HepG2 (cell line): ENCODE measurements at regions not wholly inside any gene's neighbourhood (a gene's known extent, or its start where the extent isn't known, plus 50 kb on each side); places are given as distances from the start of the nearest gene placed in this dataset.
A peak's percentile ranks its signal among the peaks of the same experiment; 100 is the strongest.

Experiments used
- ATAC-seq: fragments of 200-7000 bp; cut with Tn5 transposase; 3 replicates; pipeline ENCODE4 v1.9.1; 2020; ENCODE audit warnings: mild to moderate bottlenecking, moderate library complexity
- BruUV-seq: library from RNA; stranded (reverse); fragments of 400-500 nt; replicated peaks from 2 replicates; lab custom pipeline; 2021; lab: Mats Ljungman, UMichigan
- CTCF ChIA-PET: fragments of 300-600 bp; formaldehyde crosslinking; extraction: SDS; loops from one replicate; lab custom pipeline; 2021; ENCODE audit warnings: low total read pairs, inconsistent platforms, low intra/inter-chr PET ratio; lab: Yijun Ruan, JAX
- POLR2A ChIA-PET: fragments of 350-600 bp; sonication (Branson Sonifier 250); formaldehyde crosslinking; loops from one replicate; lab custom pipeline; 2020; ENCODE audit warnings: antibody characterized with exemption, inconsistent platforms; lab: Yijun Ruan, JAX
- DNase-seq: peaks from one replicate; pipeline ENCODE4 v3.0.0-alpha.2; 2015; ENCODE audit warnings: low spot score
- FAIRE-seq: peaks from 3 replicates; lab custom pipeline; 2011; peaks lifted over from hg19 to GRCh38; lab: Jason Lieb, UNC
- H2AFZ ChIP-seq: one replicate; pipeline ENCODE4 v1.6.1; 2011; ENCODE audit warnings: low read length, inconsistent platforms
- H3K27ac ChIP-seq: fragments of 300-600 bp; 3 replicates; pipeline ENCODE4 v1.8.0; 2011; ENCODE audit warnings: mixed run types, mild to moderate bottlenecking, mixed read lengths, low read length, inconsistent platforms; ENCODE audit not compliant: insufficient read depth; ENCODE audit errors: extremely low read length
- H3K27me3 ChIP-seq, 2 experiments: fragments of 200-600 bp in 1 of 2; 2 replicates in 1 of 2; 3 replicates in 1 of 2; pipeline versions ENCODE4 v1.6.0 to v1.8.0; 2011; ENCODE audit warnings: low read length in 2 of 2, mild to moderate bottlenecking in 2 of 2, moderate library complexity in 2 of 2, inconsistent platforms in 1 of 2; ENCODE audit not compliant: insufficient read depth in 2 of 2, control insufficient read depth in 1 of 2
- H3K36me3 ChIP-seq, 2 experiments: fragments of 200-600 bp in 1 of 2; replicated peaks in 1 of 2; 2 replicates in 1 of 2; 3 replicates in 1 of 2; pipeline versions ENCODE4 v1.5.1 to v1.8.0; 2011; ENCODE audit warnings: low read length in 2 of 2, inconsistent platforms in 1 of 2; ENCODE audit not compliant: insufficient read depth in 2 of 2, control insufficient read depth in 1 of 2
- H3K4me1 ChIP-seq: 2 replicates; pipeline ENCODE4 v1.5.1; 2012; ENCODE audit warnings: low read length, inconsistent platforms; ENCODE audit not compliant: insufficient read depth
- H3K4me2 ChIP-seq: 2 replicates; pipeline ENCODE4 v1.6.0; 2011; ENCODE audit warnings: low read depth, low read length, inconsistent platforms
- H3K4me3 ChIP-seq, 3 experiments: fragments of 200-600 bp in 1 of 3; sonication (generic), shearing (Covaris generic) in 1 of 3; replicated peaks in 1 of 3; 2 replicates each; pipeline ENCODE4 v1.5.1; 2011 to 2016; ENCODE audit warnings: low read length in 3 of 3, inconsistent platforms in 2 of 3, low read depth in 2 of 3, mild to moderate bottlenecking in 2 of 3, control low read depth in 1 of 3, mixed read lengths in 1 of 3; ENCODE audit not compliant: insufficient read depth in 1 of 3
- H3K79me2 ChIP-seq: one replicate; pipeline ENCODE4 v1.6.1; 2011; ENCODE audit warnings: low read length, inconsistent platforms; ENCODE audit not compliant: insufficient read depth
- H3K9ac ChIP-seq: 2 replicates; pipeline ENCODE4 v1.6.0; 2011; ENCODE audit warnings: mild to moderate bottlenecking, low read depth, low read length, inconsistent platforms; ENCODE audit not compliant: insufficient read depth
- H3K9me3 ChIP-seq: 2 replicates; pipeline ENCODE4 v1.5.1; 2012; ENCODE audit warnings: mild to moderate bottlenecking, low read length
- H4K20me1 ChIP-seq: 2 replicates; pipeline ENCODE4 v1.6.0; 2011; ENCODE audit warnings: inconsistent platforms, mild to moderate bottlenecking, low read length, moderate library complexity; ENCODE audit not compliant: insufficient read depth
- HNF4A ChIP-seq: sonication (generic); formaldehyde crosslinking; IDR thresholded peaks from 2 replicates; pipeline ENCODE4 v1.4.0; 2020; ENCODE audit warnings: missing genetic modification reagents
- MAFF ChIP-seq: IDR thresholded peaks from 2 replicates; pipeline ENCODE4 v1.6.1; 2011; ENCODE audit warnings: low read depth, low read length, improper control_type of control experiment
- MAFK ChIP-seq, 2 experiments: IDR thresholded peaks in 1 of 2; conservative IDR thresholded peaks in 1 of 2; 2 replicates each; pipeline ENCODE4 v1.6.1; 2011; ENCODE audit warnings: improper control_type of control experiment in 2 of 2, low read length in 2 of 2
- POGZ ChIP-seq: sonication (generic); formaldehyde crosslinking; IDR thresholded peaks from 2 replicates; pipeline ENCODE4 v1.4.0; 2020; ENCODE audit warnings: mild to moderate bottlenecking, missing genetic modification reagents
- SOX13 ChIP-seq, 3 experiments: fragments of 450-650 bp in 1 of 3; sonication (generic) in 1 of 3; formaldehyde crosslinking in 1 of 3; IDR thresholded peaks in 2 of 3; conservative IDR thresholded peaks in 1 of 3; 2 replicates each; pipeline versions ENCODE4 v1.5.0 to v1.6.1; 2016 to 2020; ENCODE audit warnings: antibody characterized with exemption in 1 of 3, mild to moderate bottlenecking in 1 of 3, missing compliant biosample characterization in 1 of 3, missing genetic modification reagents in 1 of 3, moderate library complexity in 1 of 3
- SOX6 ChIP-seq, 2 experiments: fragments of 450-650 bp in 1 of 2; sonication (generic) in 1 of 2; formaldehyde crosslinking in 1 of 2; IDR thresholded peaks; 2 replicates each; pipeline versions ENCODE4 v1.4.0 to v1.6.1; 2017 to 2020; ENCODE audit warnings: antibody characterized with exemption in 1 of 2, mild to moderate bottlenecking in 1 of 2, missing genetic modification reagents in 1 of 2
- ZMYM4 ChIP-seq: sonication (generic); formaldehyde crosslinking; IDR thresholded peaks from 2 replicates; pipeline ENCODE4 v1.8.1; 2023; ENCODE audit warnings: mild to moderate bottlenecking, missing genetic modification reagents
- ZNF101 ChIP-seq: sonication (generic); formaldehyde crosslinking; IDR thresholded peaks from 2 replicates; pipeline ENCODE4 v1.4.0; 2020; ENCODE audit warnings: mild to moderate bottlenecking, low read depth, missing genetic modification reagents, borderline replicate concordance
- ZNF253 ChIP-seq: sonication (generic); formaldehyde crosslinking; IDR thresholded peaks from 2 replicates; pipeline ENCODE4 v1.8.0; 2022; ENCODE audit warnings: mild to moderate bottlenecking, missing genetic modification reagents, borderline replicate concordance
- ZNF34 ChIP-seq: sonication (generic); formaldehyde crosslinking; IDR thresholded peaks from 2 replicates; pipeline ENCODE4 v1.4.0; 2020; ENCODE audit warnings: mild to moderate bottlenecking, missing genetic modification reagents, borderline replicate concordance
- ZNF44 ChIP-seq: sonication (generic); formaldehyde crosslinking; IDR thresholded peaks from 2 replicates; pipeline ENCODE4 v1.5.1; 2020; ENCODE audit warnings: mild to moderate bottlenecking, missing genetic modification reagents
- WGBS: methylation state at CpG from one replicate; pipeline ENCODE4 v1.1.6; 2017; ENCODE audit warnings: low lambda C conversion rate; 5-methylcytosine and 5-hydroxymethylcytosine counted together
- in situ Hi-C: cut with HindIII; loops from 2 replicates; pipeline ENCODE4 v1.10.0; 2017; ENCODE audit warnings: low pct_unique_long_range_greater_than_20kb; ENCODE audit not compliant: extremely low pct_ligation_motif_present
- intact Hi-C: fragments of 100-400 bp; cut with micrococcal nuclease; formaldehyde crosslinking; loops from one replicate; pipeline ENCODE4 v1.10.0; 2022; ENCODE audit not compliant: unreplicated experiment
- TF ChIP-seq, protein P1 (sequence below): sonication (generic); formaldehyde crosslinking; IDR thresholded peaks from 2 replicates; pipeline ENCODE4; 2020; ENCODE audit warnings: missing genetic modification reagents, mild to moderate bottlenecking, borderline replicate concordance
- TF ChIP-seq, protein P2 (sequence below): sonication (generic); formaldehyde crosslinking; IDR thresholded peaks from 2 replicates; pipeline ENCODE4 v1.9.0; 2022; ENCODE audit warnings: missing genetic modification reagents, mild to moderate bottlenecking, borderline replicate concordance

DNA sequence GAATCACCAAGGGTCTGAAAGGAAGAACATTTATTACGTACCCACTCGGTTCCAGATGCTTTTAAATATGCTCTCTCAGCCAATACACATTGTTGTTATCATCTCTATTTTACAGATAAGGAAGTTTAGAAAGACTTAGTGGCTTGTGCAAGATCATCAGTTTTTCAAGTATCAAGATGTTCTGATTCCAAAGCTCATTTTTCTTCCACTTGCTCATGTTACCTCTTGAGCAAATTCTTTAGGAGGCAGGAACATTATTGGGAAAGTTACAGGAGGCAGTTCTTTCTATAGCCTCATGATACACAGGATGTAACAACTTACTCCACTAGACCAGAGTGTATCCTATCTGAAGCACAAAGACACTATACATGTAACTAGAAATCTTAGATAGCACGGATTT is 65.0 kb upstream of the MMADHC start:
- no peak for DNase-seq
- H3K9me3 ChIP-seq: peaks cover 14% of the 10 kb centered on the region
- H3K4me1 ChIP-seq: peaks cover 9% of the 10 kb centered on the region
- BruUV-seq: no TSS peak
- no peaks in the 10 kb centered on the region for H3K36me3 ChIP-seq
- ChIA-PET POLR2A (no interaction called here), CTCF (no interaction called here)
- in situ Hi-C loops (no loop called here), intact Hi-C loops (no loop called here)
- no peaks in the 10 kb centered on the region for H3K79me2 ChIP-seq
- no peak overlapping the region for H2AFZ ChIP-seq
- no peak overlapping the region for H3K4me3 ChIP-seq
- FAIRE-seq: no peak
- ATAC-seq: no peak
- no peaks in the 10 kb centered on the region for H3K27me3 ChIP-seq
- WGBS: 86% methylated on average over 3 of the region's 3 CpGs
- H3K27ac ChIP-seq: no peak overlapping the region
- no peak overlapping the region for H3K9ac ChIP-seq
- peak; percentile 42; the same call in 1 of the 2 replicates for TF ChIP-seq MAFF
- peak; percentile 36 to 67; a peak in 3 of 4 replicates for TF ChIP-seq MAFK (conservative IDR thresholded peaks at IDR 0.05 in 1 of 2, IDR thresholded peaks at IDR 0.05 in 1 of 2; ENCODE audit: low read length in 2 of 2)
- TF ChIP-seq ZNF44 (CRISPR knock-in tag): no peak
- TF ChIP-seq, protein P1, sequence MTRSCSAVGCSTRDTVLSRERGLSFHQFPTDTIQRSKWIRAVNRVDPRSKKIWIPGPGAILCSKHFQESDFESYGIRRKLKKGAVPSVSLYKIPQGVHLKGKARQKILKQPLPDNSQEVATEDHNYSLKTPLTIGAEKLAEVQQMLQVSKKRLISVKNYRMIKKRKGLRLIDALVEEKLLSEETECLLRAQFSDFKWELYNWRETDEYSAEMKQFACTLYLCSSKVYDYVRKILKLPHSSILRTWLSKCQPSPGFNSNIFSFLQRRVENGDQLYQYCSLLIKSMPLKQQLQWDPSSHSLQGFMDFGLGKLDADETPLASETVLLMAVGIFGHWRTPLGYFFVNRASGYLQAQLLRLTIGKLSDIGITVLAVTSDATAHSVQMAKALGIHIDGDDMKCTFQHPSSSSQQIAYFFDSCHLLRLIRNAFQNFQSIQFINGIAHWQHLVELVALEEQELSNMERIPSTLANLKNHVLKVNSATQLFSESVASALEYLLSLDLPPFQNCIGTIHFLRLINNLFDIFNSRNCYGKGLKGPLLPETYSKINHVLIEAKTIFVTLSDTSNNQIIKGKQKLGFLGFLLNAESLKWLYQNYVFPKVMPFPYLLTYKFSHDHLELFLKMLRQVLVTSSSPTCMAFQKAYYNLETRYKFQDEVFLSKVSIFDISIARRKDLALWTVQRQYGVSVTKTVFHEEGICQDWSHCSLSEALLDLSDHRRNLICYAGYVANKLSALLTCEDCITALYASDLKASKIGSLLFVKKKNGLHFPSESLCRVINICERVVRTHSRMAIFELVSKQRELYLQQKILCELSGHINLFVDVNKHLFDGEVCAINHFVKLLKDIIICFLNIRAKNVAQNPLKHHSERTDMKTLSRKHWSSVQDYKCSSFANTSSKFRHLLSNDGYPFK (CRISPR knock-in tag): no peak
- TF ChIP-seq, all 625 proteins: peak for 2
- Histone ChIP-seq H4K20me1 (no peaks in the 10 kb centered on the region), H3K4me2 (no peak overlapping the region)

DNA sequence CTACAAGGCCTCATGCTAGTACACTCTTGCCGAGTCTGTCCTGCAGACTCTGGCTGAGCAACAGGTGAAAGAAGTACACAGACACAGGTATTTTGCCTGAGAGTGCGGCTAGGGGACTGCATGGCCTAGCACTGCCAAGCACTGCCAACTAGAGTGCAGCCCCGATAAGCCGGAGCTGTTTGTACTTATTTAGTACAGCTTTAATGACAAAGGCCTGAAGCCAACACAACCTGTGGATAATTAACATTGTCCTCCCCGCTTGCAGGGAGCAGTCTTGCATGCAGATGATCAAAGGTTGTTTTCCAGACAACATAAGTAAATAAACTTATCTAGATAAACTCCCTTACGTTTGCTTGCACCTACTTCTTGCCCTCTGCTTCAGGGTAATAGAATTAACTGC is 63.7 kb upstream of the MMADHC start:
- Histone ChIP-seq H2AFZ (no peak overlapping the region), H3K4me1 (peaks cover 9% of the 10 kb centered on the region), H3K4me3 (no peak overlapping the region), H3K4me2 (no peak overlapping the region), H4K20me1 (no peaks in the 10 kb centered on the region), H3K36me3 (no peaks in the 10 kb centered on the region), H3K79me2 (no peaks in the 10 kb centered on the region), H3K27ac (no peak overlapping the region), H3K27me3 (no peaks in the 10 kb centered on the region), H3K9ac (no peak overlapping the region), H3K9me3 (peaks cover 14% of the 10 kb centered on the region)
- WGBS: 38% methylated on average over 3 of the region's 6 CpGs
- DNase-seq: peak; percentile 7
- ATAC-seq: peak; percentile 89
- ChIA-PET CTCF (no interaction called here), POLR2A (interaction anchor here (0.6 kb wide), 1 partner anchor 64 kb away, joined by 4 read pairs; no protein-coding TSS in a partner anchor)
- FAIRE-seq: no peak
- in situ Hi-C loops: no loop called here
- BruUV-seq: no TSS peak
- intact Hi-C loops: no loop called here
- TF ChIP-seq ZNF101 (CRISPR knock-in tag): no peak
- TF ChIP-seq, protein P2, sequence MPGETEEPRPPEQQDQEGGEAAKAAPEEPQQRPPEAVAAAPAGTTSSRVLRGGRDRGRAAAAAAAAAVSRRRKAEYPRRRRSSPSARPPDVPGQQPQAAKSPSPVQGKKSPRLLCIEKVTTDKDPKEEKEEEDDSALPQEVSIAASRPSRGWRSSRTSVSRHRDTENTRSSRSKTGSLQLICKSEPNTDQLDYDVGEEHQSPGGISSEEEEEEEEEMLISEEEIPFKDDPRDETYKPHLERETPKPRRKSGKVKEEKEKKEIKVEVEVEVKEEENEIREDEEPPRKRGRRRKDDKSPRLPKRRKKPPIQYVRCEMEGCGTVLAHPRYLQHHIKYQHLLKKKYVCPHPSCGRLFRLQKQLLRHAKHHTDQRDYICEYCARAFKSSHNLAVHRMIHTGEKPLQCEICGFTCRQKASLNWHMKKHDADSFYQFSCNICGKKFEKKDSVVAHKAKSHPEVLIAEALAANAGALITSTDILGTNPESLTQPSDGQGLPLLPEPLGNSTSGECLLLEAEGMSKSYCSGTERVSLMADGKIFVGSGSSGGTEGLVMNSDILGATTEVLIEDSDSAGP (CRISPR knock-in tag): no peak
- no peak for TF ChIP-seq ZNF34 (CRISPR knock-in tag)
- TF ChIP-seq HNF4A (CRISPR knock-in tag): peak; percentile 19; the same call in 1 of the 2 replicates
- 0 out of 2 replicates have a peak, but pooled peaks have one; percentile 15 for TF ChIP-seq ZMYM4
- TF ChIP-seq POGZ (CRISPR knock-in tag): 0 out of 2 replicates have a peak, but pooled peaks have one; percentile 14
- peak; percentile 97 for TF ChIP-seq ZNF253
- no peak for TF ChIP-seq SOX13 (IDR thresholded peaks at IDR 0.05)
- TF ChIP-seq SOX13 (CRISPR knock-in tag; conservative IDR thresholded peaks at IDR 0.05 in 1 of 2, IDR thresholded peaks at IDR 0.05 in 1 of 2): peak in 1 of 2 experiments; percentile 48; a peak in 1 of 4 replicates
- no peak for TF ChIP-seq SOX6 (IDR thresholded peaks at IDR 0.05)
- peak; percentile 29; the same call in 1 of the 2 replicates for TF ChIP-seq SOX6 (CRISPR knock-in tag; IDR thresholded peaks at IDR 0.05)
